NAMALWA (cell line): ENCODE measurements at regions not wholly inside any gene's neighbourhood (a gene's known extent, or its start where the extent isn't known, plus 50 kb on each side); places are given as distances from the start of the nearest gene placed in this dataset.

Source experiments
- DNase-seq: peaks from one replicate; pipeline ENCODE4 v3.0.0-alpha.2; 2015; ENCODE audit warnings: low spot score

DNA sequence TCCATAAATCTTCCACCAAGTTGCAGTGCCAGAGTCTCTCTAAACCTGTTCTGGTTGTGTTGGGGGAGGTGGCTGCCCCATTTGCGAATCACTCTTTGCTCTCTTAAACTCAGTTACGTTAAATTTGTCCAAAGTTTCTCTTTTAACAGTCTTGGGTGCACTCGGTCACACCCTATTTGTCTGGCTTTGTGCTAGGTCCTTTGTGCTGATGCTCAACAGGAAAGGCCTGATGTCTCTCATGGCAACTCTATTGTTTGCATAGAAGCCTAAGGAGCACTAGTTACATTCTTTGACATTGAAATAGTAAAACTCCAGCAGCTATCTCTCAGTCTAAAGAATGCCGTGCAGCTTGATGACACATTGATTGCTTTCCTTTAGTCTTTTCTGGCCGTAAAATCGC, 105.1 kb downstream of the TRMT11 start:
- DNase-seq: no peak

DNA sequence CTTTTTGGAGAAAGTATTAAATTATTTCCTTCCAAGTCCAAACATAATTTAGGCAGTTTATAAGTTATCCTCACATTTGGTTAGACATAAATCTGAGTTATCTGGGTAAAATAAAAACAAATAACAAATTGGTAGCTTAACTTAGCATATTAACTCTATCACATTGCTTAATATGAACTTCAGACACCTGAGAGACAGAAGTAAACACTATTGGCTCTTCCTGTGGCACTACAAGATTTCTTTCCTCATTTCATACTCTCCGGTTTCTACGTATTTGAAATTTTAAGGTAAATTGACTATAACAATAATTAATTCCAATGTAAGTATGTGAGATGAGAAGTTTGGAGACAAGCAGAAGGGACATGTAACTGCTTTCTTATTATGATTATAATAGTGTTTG, 106.8 kb downstream of the TRMT11 start:
- no peak for DNase-seq

DNA sequence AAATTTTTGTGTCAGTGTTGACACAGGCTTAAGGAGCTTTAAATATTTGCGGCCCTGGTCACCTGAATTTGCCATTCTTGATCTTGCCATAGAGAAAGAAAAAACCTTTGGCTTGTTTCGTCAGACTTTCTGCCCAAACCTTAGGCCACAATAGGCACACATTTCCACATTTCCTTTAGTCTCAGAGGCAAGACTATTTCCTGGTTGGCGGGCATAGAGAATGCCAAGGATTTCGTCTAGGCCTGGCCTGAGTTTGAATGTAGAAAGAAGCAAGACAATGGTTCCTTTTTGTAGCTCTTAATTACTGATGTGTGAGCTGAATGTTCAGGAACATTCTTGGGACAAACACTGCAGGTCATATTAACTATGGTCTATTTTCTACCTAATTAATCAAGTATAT, 108.1 kb downstream of the TRMT11 start:
- no peak for DNase-seq

DNA sequence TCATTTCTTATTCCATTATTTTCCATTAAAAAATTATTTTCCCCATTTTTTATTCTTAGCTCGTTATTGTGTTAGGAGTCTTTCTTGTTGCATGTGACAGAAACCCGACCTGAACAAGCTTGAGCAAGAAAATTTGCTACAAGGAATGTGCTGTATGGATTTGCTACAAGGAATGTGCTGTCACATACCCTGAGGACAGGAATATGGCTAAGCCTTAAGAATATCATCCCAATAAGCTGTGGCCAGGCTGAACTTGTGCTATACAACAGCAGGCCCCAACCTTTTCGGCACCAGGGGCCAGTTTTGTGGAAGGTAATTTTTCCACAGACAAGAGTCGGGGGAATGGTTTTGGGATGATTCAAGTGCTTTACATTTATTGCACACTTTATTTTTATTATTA, 114.0 kb downstream of the TRMT11 start:
- no peak for DNase-seq

DNA sequence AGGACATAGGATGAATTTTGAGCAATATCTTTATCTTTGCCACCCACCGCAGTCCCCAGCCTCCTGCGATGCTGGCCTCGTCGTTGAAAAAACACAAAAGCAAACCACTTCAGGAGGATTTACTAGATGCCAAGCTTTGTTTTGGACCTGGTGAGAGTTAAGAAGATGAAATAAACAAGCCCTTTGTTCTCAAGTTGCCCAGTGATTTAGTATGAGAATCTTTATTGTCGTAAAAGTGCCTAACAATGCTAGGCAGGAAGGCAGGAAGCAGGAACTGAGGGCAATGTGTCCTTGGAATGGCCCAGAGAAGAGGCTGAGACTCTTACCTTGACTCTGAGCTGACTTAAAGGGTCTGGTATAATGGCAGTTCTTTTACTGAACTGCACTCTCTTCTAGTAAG, 116.0 kb downstream of the TRMT11 start:
- DNase-seq: no peak

DNA sequence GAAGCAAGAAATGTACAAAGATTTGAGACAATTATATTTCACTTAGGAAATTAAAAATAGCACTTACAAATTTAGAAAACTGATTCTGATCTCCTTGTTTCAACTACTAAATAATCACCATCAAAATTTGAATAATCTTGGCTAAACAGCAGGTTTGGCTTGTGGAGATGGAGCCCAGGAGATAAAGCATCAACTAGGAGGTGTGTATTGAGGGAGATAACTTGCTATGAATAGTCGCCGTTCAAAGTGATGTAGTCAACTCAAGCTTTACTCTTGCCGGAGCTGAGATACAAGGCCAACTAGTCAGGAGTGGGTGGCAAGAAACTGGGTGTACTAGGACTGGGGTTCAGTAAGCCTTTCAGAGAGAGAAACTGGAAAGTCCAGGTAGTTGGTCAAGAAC, 117.7 kb downstream of the TRMT11 start:
- no peak for DNase-seq

DNA sequence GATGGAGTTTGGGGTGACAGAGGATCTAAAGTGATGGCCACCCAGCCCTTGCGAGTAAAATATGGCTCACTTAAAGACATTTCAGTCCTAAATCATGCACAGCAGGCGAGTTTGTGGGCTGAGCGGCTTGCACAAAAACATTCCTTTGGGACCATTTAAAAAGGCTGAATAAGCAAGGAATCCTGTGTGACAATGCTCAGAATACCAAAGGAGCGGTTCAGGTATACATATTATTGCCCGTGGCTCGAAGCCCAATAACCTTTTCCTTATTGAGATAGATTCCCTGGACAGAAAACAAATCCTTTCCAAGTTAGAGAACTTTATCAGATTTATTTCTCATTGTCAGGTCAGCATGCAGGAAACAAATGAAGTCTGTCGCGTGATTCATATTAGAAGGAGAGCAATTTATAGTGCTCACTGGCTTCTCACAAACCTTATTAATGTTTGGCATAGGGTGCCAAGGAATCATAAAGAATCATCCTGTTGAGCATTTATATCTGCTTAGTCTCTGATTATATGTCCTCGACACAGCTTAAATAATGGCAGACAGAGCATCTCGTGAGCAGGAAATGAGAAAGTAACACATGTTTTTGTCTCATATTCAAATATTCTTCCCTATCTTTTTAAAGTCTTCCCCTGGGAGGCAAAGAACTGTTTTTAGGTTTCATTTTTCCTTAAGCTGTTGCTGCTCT, 121.3 kb downstream of the TRMT11 start:
- DNase-seq: no peak

DNA sequence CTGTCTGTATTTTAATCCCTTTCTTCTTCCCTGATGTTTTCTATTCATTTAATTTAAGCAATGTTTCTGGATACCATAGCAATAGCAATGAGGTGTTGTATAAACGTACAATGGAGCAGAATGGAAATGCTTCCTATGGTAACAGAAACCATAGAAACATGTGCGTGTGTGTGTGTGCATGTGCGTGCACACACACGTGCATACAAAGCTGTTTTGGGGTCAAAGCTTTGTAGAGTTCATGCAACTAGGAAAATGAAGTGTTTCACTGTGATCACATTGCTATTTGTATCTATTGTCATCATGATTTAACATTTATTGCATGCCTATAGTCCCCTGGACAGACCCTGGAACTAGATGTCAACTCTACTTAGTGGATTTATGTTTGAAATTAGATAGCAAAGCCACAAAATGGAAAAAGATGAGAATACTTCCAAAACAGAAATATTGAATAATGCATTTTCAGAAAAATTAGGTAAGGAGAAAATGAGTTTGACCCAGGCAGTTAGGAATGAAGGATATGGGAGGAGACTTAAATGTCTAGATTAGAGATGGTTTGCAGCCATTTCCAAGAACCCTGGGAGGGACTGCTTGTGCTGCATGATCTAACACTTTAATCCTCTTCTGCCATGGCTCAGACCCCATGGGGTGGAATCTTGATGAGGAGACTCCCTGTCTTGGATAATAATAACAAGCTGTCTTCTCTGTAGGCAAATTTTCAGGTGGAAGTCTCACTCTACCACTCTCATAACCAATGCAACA, 124.4 kb downstream of the TRMT11 start:
- no peak for DNase-seq

DNA sequence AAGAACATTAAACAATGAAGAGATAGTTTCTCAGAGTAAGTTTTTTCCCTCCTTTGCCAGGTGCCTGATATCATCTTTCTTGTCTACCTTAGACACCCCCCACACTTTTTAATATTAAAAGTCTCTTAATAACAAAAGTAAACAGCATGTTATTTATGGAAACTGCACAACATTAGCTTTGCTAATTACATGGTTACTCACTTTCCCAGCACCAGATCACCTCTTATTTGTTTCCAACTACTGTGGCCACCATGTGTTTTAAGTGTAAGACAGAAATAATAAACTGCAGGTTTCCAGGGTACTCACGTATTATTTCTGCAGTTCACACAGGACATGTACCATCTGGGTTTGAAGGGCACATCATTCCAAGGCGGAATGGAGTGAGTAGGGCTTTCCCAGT, 125.0 kb downstream of the TRMT11 start:
- no peak for DNase-seq

DNA sequence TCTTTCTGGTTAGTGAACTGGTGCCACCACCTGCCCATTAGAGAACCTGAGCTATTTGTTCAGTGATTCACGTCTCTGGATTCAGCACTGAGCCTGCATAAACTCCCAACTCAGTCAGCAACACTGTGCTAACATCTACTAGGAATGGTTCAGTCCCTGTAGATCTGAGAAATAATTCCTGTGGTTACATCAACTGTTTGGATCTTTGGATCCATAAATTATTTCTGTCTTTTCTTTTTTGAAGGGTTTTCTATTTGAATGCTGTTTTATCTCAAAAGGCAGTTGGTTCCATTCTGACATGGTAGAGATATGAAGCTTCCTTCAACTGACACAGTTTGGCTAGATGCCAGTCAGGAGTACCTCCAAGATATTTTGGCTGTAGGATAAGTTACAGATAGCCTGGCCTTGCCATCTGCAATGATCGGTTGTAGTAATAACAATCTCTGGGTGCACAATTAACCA, 125.9 kb downstream of the TRMT11 start:
- no peak for DNase-seq

DNA sequence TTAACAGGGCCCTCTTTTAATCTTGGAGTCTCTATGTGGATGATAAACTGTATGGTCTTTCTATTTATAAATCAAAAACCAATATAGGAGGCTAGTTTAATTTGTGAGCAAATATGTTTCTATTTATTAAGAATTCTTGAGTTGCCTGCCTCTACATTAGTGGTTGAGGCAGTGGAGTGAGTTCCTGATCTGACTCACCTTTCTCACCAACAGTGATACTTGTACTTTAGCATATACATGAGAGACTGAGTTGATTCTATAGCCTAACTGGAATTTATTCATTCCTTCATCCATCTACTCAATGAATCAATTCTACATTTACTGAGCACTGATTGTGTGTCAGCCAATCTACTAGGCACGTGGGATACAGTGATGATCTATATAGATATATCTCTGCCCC, 126.9 kb downstream of the TRMT11 start:
- DNase-seq: no peak

DNA sequence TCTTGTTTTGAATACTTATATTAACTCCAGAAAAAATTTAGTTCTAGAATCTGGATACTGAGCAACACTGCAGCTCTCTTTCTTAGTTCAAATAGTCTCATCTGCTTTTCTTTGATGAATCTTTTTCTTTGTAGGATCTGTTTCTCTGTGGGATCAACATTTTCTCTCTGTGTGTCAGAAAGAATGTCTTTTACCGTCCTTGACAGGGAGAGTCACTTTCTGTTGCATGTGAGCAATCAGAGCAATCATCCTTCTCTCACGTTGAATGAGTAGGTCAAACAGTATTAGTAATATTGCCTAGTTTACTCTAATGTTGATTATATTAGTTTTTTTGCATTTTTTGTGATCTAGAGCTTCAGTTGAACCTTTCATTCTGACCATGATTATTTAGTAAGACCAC, 130.9 kb downstream of the TRMT11 start:
- no peak for DNase-seq

DNA sequence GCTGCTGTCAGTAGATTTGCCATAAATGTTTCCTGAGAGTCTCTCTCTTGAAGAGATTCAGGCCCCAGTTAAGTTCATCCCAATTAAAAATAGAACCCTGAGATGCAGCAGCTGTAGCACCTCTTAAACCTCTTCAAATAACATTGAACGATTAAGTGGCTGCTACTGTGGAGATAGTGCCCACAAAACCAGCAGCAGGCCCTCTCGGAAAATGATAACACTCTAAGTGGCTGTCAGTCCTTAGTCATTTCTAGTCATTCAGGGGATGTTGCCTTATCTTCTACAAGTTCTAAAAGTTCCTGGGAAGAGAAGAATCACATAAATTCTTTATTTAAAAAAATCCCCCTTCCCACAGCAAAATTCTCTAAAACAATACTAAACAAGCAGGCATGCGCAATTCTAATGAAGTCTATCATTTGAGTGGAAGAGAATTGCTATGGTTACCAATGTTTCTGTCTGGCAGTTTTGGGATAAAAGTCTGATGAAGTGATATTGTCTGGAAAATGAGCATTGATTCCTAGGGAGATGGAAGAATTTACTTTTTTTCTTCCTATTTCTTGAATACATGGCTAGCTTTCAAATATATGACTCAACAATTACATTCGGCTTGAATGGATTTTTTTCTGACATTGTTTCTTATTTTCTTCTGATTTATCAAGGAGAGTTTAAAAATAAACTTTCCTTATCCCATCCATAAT, 131.9 kb downstream of the TRMT11 start:
- no peak for DNase-seq

DNA sequence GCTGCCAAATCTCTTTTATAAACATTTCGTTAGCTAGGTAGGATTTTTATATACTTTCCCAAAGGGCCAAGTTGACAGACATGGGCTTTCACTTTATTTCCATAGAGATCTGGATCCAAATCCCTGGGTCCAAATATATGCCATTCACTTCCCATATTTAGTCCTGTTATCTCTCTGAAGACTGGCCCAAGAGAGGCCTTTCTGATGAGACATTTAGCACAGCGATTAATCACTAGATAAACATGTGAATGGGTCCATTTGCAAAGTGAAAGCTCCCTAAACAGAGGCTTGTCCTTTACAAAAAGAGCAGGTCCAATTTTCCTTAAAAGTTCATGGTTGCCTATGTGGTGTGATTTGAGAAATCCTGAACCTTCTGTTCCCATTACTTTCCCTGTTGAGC, 132.6 kb downstream of the TRMT11 start:
- no peak for DNase-seq

DNA sequence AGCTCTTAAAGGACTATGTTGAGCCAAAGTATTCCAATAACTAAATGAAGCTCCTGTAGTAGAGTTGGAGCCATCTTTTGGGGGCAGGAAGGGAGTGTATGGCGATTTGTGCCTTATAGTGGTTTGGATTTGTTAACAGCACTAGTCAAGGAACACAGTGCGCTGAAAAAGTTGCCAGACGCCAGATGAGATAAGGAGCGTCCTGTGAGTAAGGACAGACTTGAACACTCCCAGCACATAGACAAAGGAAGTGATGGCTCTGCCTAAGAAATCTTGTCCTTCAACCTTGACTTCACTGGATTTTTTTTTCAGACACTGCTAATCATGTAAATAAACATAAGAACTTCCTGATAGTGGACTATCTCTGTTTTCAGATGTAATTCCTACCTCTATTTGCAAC, 136.9 kb downstream of the TRMT11 start:
- DNase-seq: no peak

DNA sequence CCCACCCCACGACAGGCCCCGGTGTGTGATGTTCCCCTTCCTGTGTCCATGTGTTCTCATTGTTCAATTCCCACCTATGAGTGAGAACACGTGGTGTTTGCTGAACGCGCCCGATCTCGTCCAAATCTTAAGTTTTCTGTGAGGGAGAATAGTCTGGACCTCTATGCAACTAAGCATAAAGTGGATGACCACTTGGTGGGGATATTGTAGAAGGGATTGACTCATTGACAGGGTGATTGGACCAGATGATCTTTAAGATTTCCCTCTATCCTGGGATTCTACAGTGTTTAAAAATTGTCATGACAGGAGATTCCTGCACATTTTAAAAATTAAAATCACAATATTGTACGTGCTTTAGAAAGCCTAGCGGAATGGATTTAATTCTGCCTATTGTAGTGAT, 141.3 kb downstream of the TRMT11 start:
- DNase-seq: no peak

DNA sequence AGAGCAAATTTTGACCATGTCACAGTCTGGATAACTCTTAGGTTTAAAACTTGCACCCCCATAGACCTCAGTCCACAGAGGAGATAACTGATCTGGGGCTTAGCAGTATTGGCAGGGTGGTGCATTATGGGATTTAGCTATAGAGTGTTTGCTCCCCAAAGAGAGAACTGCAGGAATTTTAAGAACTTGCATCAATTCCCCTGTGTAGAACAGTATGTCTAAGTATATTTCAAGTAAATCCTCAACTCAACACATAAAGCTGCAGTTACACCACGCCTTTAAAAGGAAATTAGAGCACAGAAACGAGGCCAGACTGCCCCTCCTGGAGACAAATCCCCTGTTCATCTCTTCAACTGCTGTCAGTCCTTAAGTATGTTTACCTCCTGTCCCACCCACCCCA, 144.9 kb downstream of the TRMT11 start:
- DNase-seq: no peak

DNA sequence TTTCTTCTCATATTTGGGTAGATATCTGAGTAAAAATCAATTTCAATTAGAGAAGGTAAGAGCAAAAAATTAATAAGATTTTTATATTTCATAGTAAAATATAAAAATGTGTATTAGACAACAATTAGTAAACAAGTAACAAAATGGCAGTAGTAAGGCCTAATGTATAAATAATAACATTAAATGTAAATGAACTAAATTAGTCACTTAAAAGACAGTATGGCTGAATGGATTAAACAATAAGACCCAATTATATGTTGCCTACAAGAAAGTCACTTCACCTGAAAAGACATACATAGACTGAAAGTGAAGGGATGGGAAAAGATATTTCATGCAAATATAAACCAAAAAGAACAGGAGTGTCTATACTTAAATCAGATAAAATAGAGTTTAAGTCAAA, 147.6 kb downstream of the TRMT11 start:
- no peak for DNase-seq

DNA sequence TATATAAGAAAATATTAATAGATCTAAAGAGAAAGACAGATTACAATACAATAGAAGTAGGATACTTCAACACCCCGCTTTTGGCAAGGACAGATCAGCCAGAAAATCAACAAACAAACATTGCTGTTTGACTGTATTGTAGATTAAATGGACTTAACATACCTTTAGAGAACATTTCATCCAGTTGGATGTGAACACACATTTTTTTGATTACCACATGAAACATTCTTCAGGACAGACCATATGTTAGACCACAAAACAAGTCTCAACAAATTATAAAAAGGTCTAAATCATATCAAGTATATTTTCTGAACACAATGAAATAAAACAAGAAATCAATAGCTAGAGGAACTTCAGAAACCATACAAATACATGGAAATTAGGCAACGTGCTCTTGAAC, 148.2 kb downstream of the TRMT11 start:
- no peak for DNase-seq

DNA sequence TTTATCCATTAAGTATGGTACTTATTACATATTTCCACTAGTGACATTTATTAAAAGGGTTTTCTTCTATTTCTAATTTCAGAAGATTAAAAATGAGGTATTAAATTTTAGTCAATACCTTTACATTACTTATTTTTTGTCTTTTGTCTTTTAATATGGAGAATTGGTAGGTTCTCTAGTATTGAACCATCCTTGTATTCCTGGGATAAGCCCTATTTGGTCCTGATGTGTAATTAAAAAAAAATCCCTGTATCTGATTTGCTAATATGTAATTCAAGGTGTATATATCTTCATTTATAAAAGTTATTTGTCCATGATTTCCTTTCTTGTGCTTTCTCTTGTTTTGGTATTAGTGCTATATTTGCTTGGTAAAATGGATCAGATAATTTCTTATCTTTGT, 153.7 kb downstream of the TRMT11 start:
- DNase-seq: no peak

DNA sequence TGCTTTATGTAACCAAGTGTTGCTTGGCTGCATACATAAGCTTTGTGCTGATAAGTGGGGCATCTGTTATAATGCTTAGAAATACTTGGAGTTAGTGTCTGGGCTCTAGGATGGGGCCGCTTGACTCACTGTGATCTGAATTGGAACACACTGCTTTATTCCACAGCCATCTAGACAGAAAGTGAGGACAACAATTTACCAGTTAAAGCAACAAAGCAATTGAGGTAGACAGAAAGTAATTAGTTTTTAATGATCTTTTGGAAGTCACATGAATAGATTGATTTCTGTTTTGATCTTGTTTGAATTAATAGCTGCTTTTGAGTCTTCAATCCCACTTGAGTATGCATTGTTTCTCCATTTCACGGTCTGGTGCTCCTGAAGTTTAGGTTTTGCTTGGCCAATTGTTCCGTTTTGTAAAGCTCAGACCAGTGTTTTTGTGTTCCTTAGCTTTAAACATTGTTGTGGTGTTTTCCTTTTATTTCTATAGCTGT, 157.5 kb downstream of the TRMT11 start:
- DNase-seq: no peak

DNA sequence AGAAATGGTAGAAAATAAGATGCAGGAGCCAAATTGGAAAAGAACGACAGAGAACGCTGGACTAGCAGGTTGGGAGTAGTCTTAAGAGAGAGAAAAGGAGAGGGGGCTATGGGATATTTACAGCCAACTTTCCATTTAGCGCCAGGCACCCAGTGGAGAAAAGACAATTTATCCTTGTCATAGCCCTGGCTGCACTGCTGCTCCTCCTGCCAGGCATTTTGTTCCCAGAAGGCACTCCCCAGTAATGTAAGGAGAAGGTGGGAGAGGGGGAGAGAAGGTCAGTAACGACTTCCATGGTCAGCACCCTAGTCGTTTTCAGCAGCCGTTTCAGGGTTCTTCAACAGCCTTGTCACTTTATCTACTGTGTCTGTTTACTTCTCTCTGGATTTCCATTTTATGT, 159.0 kb downstream of the TRMT11 start:
- DNase-seq: no peak

DNA sequence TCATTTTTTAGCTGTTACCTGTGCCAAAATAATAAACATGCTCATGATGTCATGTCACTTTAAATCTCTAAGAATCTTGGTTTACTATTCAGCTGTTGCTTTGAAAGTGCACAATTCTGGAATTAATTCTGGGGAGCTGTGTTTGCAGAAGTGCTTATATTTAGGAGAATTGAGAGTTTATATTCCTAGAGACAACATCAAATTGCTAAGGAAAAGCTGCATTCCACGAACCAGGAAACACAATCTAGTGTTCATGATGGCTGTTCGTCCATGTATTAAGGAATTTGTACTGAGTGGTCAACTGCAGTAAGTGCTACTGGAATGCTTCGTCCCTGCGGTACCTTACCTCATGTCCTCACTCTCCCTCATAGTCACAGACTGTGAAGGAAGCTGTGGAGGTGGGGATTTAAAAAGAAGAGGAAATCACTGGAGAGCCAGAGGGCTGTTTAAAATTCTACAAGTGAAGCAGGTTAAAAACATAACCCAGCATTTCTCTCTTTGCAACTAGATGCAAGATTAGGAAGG, 161.0 kb downstream of the TRMT11 start:
- no peak for DNase-seq
